Muscle layer of duodenum (tissue), 2 donors: ENCODE measurements at regions not wholly inside any gene's neighbourhood (a gene's known extent, or its start where the extent isn't known, plus 50 kb on each side); places are given as distances from the start of the nearest gene placed in this dataset.

Experiments
- H3K27ac ChIP-seq: one replicate; pipeline ENCODE4 v1.7.0; 2013; ENCODE audit warnings: mild to moderate bottlenecking, low read length
- H3K27me3 ChIP-seq: one replicate; pipeline ENCODE4 v1.7.0; 2013; ENCODE audit warnings: low read depth, mild to moderate bottlenecking, control low read depth, low read length
- H3K36me3 ChIP-seq, 2 donors: one replicate each; pipeline ENCODE4 v1.7.0; 2013; ENCODE audit warnings: low read length in 2 of 2, control low read depth in 1 of 2, mild to moderate bottlenecking in 1 of 2; ENCODE audit not compliant: insufficient read depth in 2 of 2, control insufficient read depth in 1 of 2
- H3K4me1 ChIP-seq, 2 donors: one replicate each; pipeline ENCODE4 v1.7.0; 2013; ENCODE audit warnings: low read length in 2 of 2, mild to moderate bottlenecking in 2 of 2, control low read depth in 1 of 2, moderate library complexity in 1 of 2; ENCODE audit not compliant: insufficient read depth in 2 of 2, control insufficient read depth in 1 of 2
- H3K4me3 ChIP-seq, 2 donors: one replicate each; pipeline ENCODE4 v1.7.0; 2013; ENCODE audit warnings: low read length in 2 of 2, low read depth in 1 of 2, mild to moderate bottlenecking in 1 of 2
- H3K9me3 ChIP-seq, 2 donors: one replicate each; pipeline ENCODE4 v1.7.0; 2013; ENCODE audit warnings: low read length in 2 of 2, control low read depth in 1 of 2, mild to moderate bottlenecking in 1 of 2; ENCODE audit not compliant: control insufficient read depth in 1 of 2
- donor health status: healthy.

DNA sequence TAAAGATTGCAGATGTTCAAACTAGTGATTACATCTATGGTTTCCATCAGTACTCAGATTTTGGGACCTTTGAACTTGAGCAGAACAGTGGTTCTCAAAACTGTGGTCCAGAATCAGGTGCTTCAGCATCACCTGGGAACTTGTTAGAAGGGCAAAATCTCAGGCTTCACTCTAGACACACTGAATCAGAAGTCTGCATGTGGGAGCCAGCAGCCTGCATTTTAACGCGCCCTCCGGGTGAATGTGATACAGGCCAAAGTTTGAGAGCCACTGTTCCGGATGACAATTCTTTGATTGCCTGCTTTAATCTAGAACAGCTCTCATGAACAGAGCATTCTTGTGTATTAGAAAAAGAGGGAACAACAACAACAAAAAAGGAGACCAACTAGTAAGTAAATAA lies 261.7 kb downstream of the GPD2 start:
- no peaks in the 10 kb centered on the region for H3K9me3 ChIP-seq
- H3K27ac ChIP-seq = no peak overlapping the region
- no peaks in the 10 kb centered on the region for H3K36me3 ChIP-seq
- peaks cover under 1 to 6% of the 10 kb centered on the region in 2 donors for H3K4me1 ChIP-seq
- H3K4me3 ChIP-seq = no peak overlapping the region
- no peaks in the 10 kb centered on the region for H3K27me3 ChIP-seq

DNA sequence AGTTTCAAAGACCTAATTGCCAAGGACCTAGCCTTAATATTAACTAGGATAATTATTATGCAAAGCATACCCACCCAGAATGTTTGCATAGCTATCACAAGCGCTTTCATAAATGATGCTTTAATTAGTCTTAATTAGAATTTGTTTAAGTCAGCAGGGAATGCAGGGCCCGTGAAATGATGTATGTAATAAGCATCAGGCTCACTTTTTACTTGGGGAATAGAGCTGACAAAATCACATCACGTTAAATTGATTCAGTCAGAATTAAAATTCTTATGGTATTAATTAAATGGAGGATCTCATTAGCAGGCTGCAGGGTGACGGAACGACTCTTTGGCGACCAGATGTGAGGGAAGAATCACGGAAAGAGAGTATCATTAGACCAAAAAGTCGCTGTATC lies 264.5 kb downstream of the GPD2 start:
- Histone ChIP-seq H3K9me3 (no peaks in the 10 kb centered on the region), H3K4me3 (no peak overlapping the region)

DNA sequence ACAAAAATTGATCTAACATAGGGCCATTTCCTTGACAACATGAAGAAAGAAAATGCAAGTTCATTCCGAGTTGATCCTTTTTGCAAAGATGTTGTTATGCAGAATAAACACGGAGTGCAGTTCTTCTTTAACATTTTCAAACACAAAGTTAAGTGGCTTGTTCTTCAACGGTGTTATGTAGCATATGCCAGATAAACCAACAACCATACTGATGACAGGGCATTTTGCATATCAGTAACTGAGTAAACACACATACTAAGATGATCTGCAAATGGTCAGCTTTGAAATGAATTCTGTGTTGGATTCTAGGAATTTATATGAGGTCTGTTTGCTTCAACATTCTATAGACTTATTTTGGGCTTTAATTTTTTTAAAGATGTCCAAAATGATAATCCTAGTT lies 266.4 kb downstream of the GPD2 start:
- no peak overlapping the region for H3K27ac ChIP-seq
- no peak overlapping the region for H3K4me3 ChIP-seq
- H3K4me1 ChIP-seq = peaks cover 6 to 10% of the 10 kb centered on the region in 2 donors
- H3K27me3 ChIP-seq = no peaks in the 10 kb centered on the region
- no peaks in the 10 kb centered on the region for H3K36me3 ChIP-seq
- H3K9me3 ChIP-seq = no peaks in the 10 kb centered on the region

More for the DNA sequence above, 264.5 kb downstream of the GPD2 start:
- Histone ChIP-seq H3K4me1 (peaks cover 6 to 10% of the 10 kb centered on the region in 2 donors), H3K27ac (no peak overlapping the region), H3K27me3 (no peaks in the 10 kb centered on the region), H3K36me3 (no peaks in the 10 kb centered on the region)

DNA sequence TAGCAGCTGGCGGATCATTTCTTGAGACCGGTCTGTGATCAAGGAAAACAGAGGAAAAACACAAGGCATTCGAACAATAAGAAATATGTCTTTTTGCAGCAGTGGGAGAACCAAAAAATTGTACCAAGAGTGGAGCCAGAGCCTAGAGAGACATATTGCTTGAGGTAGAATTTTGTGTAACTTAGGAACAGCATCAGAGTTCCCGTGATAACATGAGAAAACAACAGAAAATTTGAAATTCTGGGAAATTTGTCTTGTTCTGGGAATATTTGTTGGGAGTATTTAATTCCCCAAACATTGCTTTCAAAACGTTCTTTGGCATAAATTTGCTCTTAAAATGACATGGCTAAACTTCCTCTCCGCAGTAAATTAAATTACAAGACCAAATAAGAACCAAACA lies 267.5 kb downstream of the GPD2 start:
- Histone ChIP-seq H3K36me3 (no peaks in the 10 kb centered on the region), H3K4me3 (no peak overlapping the region), H3K9me3 (no peaks in the 10 kb centered on the region), H3K27ac (no peak overlapping the region), H3K27me3 (no peaks in the 10 kb centered on the region), H3K4me1 (peaks cover 6 to 10% of the 10 kb centered on the region in 2 donors)

DNA sequence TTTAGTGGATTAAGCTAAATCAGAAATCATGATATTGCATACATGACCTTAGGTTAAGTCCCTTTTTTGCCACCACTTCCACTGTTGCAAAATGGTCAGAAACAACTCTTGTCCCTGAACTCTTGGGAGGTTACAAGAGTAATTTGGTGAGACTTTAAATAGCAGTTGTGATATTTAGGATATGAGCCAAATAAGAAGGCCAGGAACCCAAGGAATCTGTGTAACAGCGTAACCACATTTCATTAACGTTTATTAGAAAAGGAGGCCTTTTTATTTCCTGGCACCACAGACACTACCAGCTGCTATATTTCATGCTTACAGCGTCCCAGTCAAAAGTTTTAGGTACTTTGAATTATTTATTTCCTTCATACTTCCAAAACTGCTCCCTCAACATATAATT lies 268.0 kb downstream of the GPD2 start:
- Histone ChIP-seq H3K27ac (no peak overlapping the region), H3K4me3 (no peak overlapping the region), H3K36me3 (no peaks in the 10 kb centered on the region), H3K9me3 (no peaks in the 10 kb centered on the region), H3K4me1 (peaks cover 6 to 10% of the 10 kb centered on the region in 2 donors), H3K27me3 (no peaks in the 10 kb centered on the region)

DNA sequence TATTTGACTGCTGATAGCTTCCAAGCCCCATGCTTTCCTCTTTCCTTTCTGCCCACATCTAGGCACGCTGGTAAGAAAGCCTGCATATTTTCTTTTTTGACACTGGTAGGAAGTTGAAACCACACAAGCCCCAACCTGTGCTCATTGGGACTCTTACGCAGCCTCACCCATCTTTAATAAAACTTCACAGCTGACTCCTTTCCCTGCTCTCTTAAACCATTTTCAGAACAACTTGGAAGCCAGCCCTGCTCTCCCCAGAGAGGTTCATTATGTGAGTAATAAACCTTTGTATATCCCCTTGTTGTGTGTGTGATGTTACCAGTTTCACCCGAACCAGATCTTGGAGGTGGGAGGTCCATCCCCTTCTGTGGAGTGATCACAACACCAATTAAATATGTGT lies 268.4 kb downstream of the GPD2 start:
- Histone ChIP-seq H3K9me3 (no peaks in the 10 kb centered on the region), H3K4me1 (peaks cover 6 to 10% of the 10 kb centered on the region in 2 donors), H3K27me3 (no peaks in the 10 kb centered on the region), H3K4me3 (no peak overlapping the region), H3K36me3 (no peaks in the 10 kb centered on the region), H3K27ac (no peak overlapping the region)

DNA sequence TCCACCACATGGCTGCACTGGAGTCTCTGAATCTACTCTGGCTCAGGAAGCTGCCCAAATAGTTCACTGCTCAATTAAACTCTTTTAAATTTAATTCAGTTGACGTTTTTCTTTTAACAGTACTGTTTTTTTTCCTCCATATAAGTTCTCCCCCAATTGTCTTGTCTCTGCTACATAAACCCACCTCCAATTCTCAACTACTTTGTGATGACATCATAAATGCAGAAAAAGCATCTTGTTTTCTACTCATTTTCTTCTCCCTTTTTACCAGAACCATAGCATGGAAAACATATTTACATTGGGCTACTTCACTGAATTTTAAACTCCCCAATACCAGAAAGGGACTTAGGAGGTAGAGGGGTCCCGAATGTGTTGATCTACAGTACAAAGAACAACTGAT lies 270.4 kb downstream of the GPD2 start:
- no peak overlapping the region for H3K27ac ChIP-seq

DNA sequence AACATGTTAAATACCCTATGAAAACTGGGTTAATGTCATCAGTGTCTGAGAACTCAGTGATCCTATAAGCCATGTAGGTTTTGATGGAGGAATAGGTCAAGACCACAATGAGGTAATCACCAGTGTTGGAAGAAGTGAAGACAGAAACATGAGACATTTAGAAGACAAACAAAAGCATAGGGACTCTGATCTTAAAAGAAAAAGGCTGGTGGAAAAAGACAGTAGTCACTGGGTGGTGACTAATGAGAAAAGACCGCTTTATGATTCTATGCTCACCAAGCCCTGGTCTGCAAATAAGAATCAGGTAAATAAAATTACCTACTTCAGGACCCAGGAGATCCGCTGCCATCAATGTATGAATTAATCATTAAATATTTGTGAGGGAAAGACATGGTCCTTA lies 271.9 kb downstream of the GPD2 start:
- Histone ChIP-seq H3K27me3 (no peaks in the 10 kb centered on the region), H3K4me1 (peaks cover 3 to 4% of the 10 kb centered on the region in 2 donors), H3K27ac (no peak overlapping the region), H3K9me3 (no peaks in the 10 kb centered on the region), H3K4me3 (no peak overlapping the region), H3K36me3 (no peaks in the 10 kb centered on the region)

More for the DNA sequence above, 270.4 kb downstream of the GPD2 start:
- H3K9me3 ChIP-seq = no peaks in the 10 kb centered on the region
- no peaks in the 10 kb centered on the region for H3K27me3 ChIP-seq
- no peaks in the 10 kb centered on the region for H3K36me3 ChIP-seq
- H3K4me1 ChIP-seq = peaks cover 6 to 10% of the 10 kb centered on the region in 2 donors
- no peak overlapping the region for H3K4me3 ChIP-seq

DNA sequence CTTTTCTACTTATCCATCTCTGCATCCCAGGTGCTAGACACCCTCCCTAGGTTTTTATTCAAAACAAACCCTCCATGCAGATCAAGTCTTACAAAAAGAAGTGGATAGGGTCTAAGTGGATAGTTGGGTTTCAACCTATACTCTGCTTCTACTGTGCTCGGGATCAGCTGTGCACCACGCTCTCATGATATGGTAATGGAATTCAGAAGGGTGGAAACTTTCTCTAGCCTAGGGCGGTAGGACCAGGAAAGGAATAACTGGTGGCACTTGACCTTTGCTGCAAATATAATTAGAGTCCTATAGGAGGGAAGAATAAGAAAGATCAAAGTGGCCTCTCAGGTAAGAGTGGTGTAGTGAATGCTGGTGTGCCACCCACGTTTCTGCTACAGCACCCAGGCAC lies 272.9 kb downstream of the GPD2 start:
- no peaks in the 10 kb centered on the region for H3K27me3 ChIP-seq
- H3K4me3 ChIP-seq = no peak overlapping the region
- no peak overlapping the region for H3K27ac ChIP-seq
- no peaks in the 10 kb centered on the region for H3K36me3 ChIP-seq
- H3K9me3 ChIP-seq = no peaks in the 10 kb centered on the region
- no peaks in the 10 kb centered on the region for H3K4me1 ChIP-seq

DNA sequence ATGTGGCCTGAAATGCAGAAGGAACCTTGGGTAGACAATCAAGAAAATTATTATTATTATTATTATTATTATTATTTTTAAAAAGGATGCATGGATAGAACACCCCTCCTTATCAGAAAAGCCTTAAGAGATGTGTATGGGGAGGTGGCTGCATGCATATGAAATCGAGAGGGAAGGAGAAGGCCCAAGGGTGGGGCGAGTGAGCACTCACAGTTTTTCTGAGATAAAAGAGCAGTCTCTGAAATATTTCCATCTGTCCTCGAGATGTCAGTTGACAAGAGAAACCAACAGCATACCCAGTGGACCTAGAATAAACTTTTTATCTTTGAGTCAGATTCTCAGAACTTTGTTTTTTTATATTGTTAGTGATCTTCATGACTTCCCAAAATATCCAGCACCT lies 282.9 kb downstream of the GPD2 start:
- Histone ChIP-seq H3K9me3 (no peaks in the 10 kb centered on the region), H3K4me3 (no peak overlapping the region), H3K4me1 (no peaks in the 10 kb centered on the region), H3K36me3 (no peaks in the 10 kb centered on the region), H3K27me3 (no peaks in the 10 kb centered on the region), H3K27ac (no peak overlapping the region)

DNA sequence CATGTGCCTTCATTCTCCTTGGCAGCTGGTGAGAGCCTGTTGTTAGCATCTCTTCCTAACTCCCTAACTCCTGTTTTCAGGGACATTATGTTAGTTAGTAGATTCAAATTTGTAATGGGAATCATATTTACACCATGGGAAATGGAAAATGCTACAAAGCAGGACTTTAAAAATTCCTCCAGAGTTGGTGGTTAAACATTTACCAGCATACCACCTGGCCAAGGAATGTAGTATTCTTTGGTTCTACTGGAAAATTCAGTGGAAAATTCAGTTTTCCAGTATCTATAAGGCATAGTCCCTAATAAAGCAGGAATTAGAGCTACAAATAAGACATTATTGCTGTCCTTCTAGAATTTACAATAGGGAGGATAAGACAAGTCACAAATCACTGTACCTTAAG lies 291.7 kb downstream of the GPD2 start:
- Histone ChIP-seq H3K4me1 (no peaks in the 10 kb centered on the region), H3K9me3 (no peaks in the 10 kb centered on the region), H3K36me3 (no peaks in the 10 kb centered on the region), H3K27me3 (no peaks in the 10 kb centered on the region), H3K4me3 (no peak overlapping the region), H3K27ac (no peak overlapping the region)

DNA sequence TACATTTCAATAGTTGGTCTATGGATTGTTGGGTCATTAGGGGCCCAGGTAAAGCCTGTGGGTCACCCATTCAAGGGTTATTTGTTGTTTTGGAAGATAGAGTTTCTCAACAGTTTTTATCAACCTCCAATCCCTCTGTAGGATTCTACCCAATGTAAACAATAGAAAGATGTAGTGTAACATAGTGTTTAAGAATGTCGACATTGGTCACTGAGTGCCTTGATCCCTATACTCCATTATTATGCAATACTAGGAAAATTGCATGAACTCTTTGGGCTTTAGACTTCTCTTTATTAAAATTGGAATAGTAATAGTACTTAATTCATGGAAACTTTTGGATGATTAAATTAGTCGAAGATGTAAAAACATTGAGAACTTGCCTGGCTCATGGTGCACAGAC lies 292.1 kb downstream of the GPD2 start:
- H3K27me3 ChIP-seq = no peaks in the 10 kb centered on the region
- H3K9me3 ChIP-seq = no peaks in the 10 kb centered on the region
- H3K27ac ChIP-seq = no peak overlapping the region
- H3K4me1 ChIP-seq = no peaks in the 10 kb centered on the region
- H3K36me3 ChIP-seq = no peaks in the 10 kb centered on the region
- no peak overlapping the region for H3K4me3 ChIP-seq
